IMR-90 (cell line): ENCODE measurements at regions not wholly inside any gene's neighbourhood (a gene's known extent, or its start where the extent isn't known, plus 50 kb on each side); places are given as distances from the start of the nearest gene placed in this dataset.

ENCODE experiments used
- ATAC-seq: fragments of 200-7000 bp; cut with Tn5 transposase; 2 replicates; pipeline ENCODE4 v1.9.1; 2020; ENCODE audit warnings: low read depth, mild to moderate bottlenecking, moderate library complexity
- BruUV-seq: library from RNA; stranded (reverse); fragments of 400-500 nt; replicated peaks from 2 replicates; lab custom pipeline; 2021; lab: Mats Ljungman, UMichigan
- CTCF ChIA-PET: fragments of 300-600 bp; formaldehyde crosslinking; extraction: SDS; loops from one replicate; lab custom pipeline; 2021; ENCODE audit warnings: antibody characterized with exemption; lab: Yijun Ruan, JAX
- POLR2A ChIA-PET: fragments of 300-600 bp; sonication (Branson Sonifier 250); formaldehyde crosslinking; loops from one replicate; lab custom pipeline; 2022; ENCODE audit warnings: antibody characterized with exemption; ENCODE audit not compliant: unreplicated experiment; lab: Charles Lee
- DNase-seq: peaks from one replicate; pipeline ENCODE4 v3.0.0; 2013
- H2AFZ ChIP-seq: replicated peaks from 2 replicates; pipeline ENCODE3; 2013; ENCODE audit warnings: low read length, mild to moderate bottlenecking; ENCODE audit not compliant: poor library complexity
- H2AK5ac ChIP-seq: 2 replicates; pipeline ENCODE4 v1.6.1; 2013; ENCODE audit warnings: low read depth, low read length, inconsistent platforms
- H2AK9ac ChIP-seq: replicated peaks from 2 replicates; pipeline ENCODE3; 2013; ENCODE audit warnings: mild to moderate bottlenecking, low read depth, low read length, moderate library complexity; ENCODE audit not compliant: poor library complexity
- H2BK120ac ChIP-seq: 2 replicates; pipeline ENCODE4 v1.6.1; 2013; ENCODE audit warnings: low read depth, low read length, inconsistent platforms
- H2BK15ac ChIP-seq: 3 replicates; pipeline ENCODE4 v1.6.1; 2013; ENCODE audit warnings: low read depth, low read length, inconsistent platforms
- H2BK20ac ChIP-seq: 2 replicates; pipeline ENCODE4 v1.6.1; 2013; ENCODE audit warnings: low read depth, mild to moderate bottlenecking, inconsistent platforms, low read length, moderate library complexity
- H2BK5ac ChIP-seq: 2 replicates; pipeline ENCODE4 v1.6.1; 2013; ENCODE audit warnings: mild to moderate bottlenecking, low read depth, low read length, inconsistent platforms; ENCODE audit not compliant: poor library complexity, severe bottlenecking
- H3K14ac ChIP-seq: replicated peaks from 2 replicates; pipeline ENCODE4 v1.6.1; 2013; ENCODE audit warnings: low read depth, low read length, inconsistent platforms
- H3K18ac ChIP-seq: 2 replicates; pipeline ENCODE4 v1.6.1; 2013; ENCODE audit warnings: low read depth, low read length, control low read depth
- H3K23ac ChIP-seq: 2 replicates; pipeline ENCODE4 v1.6.1; 2013; ENCODE audit warnings: low read depth, low read length, inconsistent platforms
- H3K27ac ChIP-seq: 2 replicates; pipeline ENCODE4 v1.5.1; 2013; ENCODE audit warnings: mild to moderate bottlenecking, control low read depth, low read length; ENCODE audit not compliant: insufficient read depth
- H3K27me3 ChIP-seq: 2 replicates; pipeline ENCODE4 v1.6.1; 2013; ENCODE audit warnings: low read length; ENCODE audit not compliant: control insufficient read depth, insufficient read depth
- H3K36me3 ChIP-seq: 2 replicates; pipeline ENCODE4 v1.6.1; 2013; ENCODE audit warnings: low read length, mixed read lengths; ENCODE audit not compliant: control insufficient read depth, insufficient read depth
- H3K4ac ChIP-seq: 2 replicates; pipeline ENCODE4 v1.6.1; 2013; ENCODE audit warnings: low read depth, low read length, inconsistent platforms
- H3K4me1 ChIP-seq: 2 replicates; pipeline ENCODE4 v1.6.1; 2013; ENCODE audit warnings: low read length, mixed read lengths; ENCODE audit not compliant: control insufficient read depth, insufficient read depth
- H3K4me2 ChIP-seq: 2 replicates; pipeline ENCODE4 v1.6.1; 2013; ENCODE audit warnings: low read depth, mild to moderate bottlenecking, control low read depth, low read length, moderate library complexity
- H3K4me3 ChIP-seq: 2 replicates; pipeline ENCODE4 v1.5.1; 2013; ENCODE audit warnings: low read depth, mild to moderate bottlenecking, control low read depth, low read length, moderate library complexity; ENCODE audit not compliant: insufficient read depth
- H3K56ac ChIP-seq: 2 replicates; pipeline ENCODE4 v1.6.1; 2013; ENCODE audit warnings: low read length, inconsistent platforms; ENCODE audit not compliant: insufficient read depth; ENCODE audit errors: extremely low read depth
- H3K79me1 ChIP-seq, 2 experiments: 2 replicates each; pipeline ENCODE4 v1.6.1; 2013; ENCODE audit warnings: low read length in 2 of 2, inconsistent platforms in 1 of 2, low read depth in 1 of 2
- H3K9ac ChIP-seq: 2 replicates; pipeline ENCODE4 v1.6.1; 2013; ENCODE audit warnings: low read depth, low read length, control low read depth
- H3K9me1 ChIP-seq: 2 replicates; pipeline ENCODE4 v1.6.1; 2013; ENCODE audit warnings: low read length, inconsistent platforms; ENCODE audit not compliant: insufficient read depth
- H3K9me3 ChIP-seq: 2 replicates; pipeline ENCODE4 v1.6.1; 2013; ENCODE audit warnings: low read length; ENCODE audit not compliant: control insufficient read depth, insufficient read depth
- H4K20me1 ChIP-seq: 2 replicates; pipeline ENCODE4 v1.6.1; 2013; ENCODE audit warnings: low read length, inconsistent platforms; ENCODE audit not compliant: insufficient read depth
- H4K5ac ChIP-seq: 2 replicates; pipeline ENCODE4 v1.6.1; 2013; ENCODE audit warnings: mild to moderate bottlenecking, low read depth, low read length, control low read depth
- H4K8ac ChIP-seq, 2 experiments: 2 replicates each; pipeline ENCODE4 v1.6.1; 2013; ENCODE audit warnings: low read depth in 2 of 2, low read length in 2 of 2, control low read depth in 1 of 2, inconsistent platforms in 1 of 2
- H4K91ac ChIP-seq: 2 replicates; pipeline ENCODE4 v1.6.1; 2013; ENCODE audit warnings: low read depth, low read length, inconsistent platforms; ENCODE audit not compliant: insufficient read depth
- CEBPB ChIP-seq: IDR thresholded peaks from 2 replicates; pipeline ENCODE4 v1.6.1; 2012; ENCODE audit warnings: low read depth, low read length, improper control_type of control experiment
- MAFK ChIP-seq: IDR thresholded peaks from 2 replicates; pipeline ENCODE4 v1.6.1; 2012; ENCODE audit warnings: low read depth, low read length, improper control_type of control experiment
- RAD21 ChIP-seq: IDR thresholded peaks from 2 replicates; pipeline ENCODE4 v1.6.1; 2012; ENCODE audit warnings: low read length, improper control_type of control experiment
- SMC3 ChIP-seq: fragments of 150-350 bp; IDR thresholded peaks from 2 replicates; pipeline ENCODE4 v1.6.1; 2016; ENCODE audit warnings: low read depth, mild to moderate bottlenecking, antibody characterized with exemption, low read length, moderate library complexity
- WGBS, 2 experiments: methylation state at CpG; one replicate each; pipeline versions ENCODE4 v1.1.5 to v1.1.7; 2013; ENCODE audit warnings: missing lambda C conversion rate in 2 of 2; ENCODE audit not compliant: insufficient read length in 1 of 2; ENCODE audit errors: extremely low coverage in 2 of 2; 5-methylcytosine and 5-hydroxymethylcytosine counted together
- dilution Hi-C: fragments of 300-500 bp; cut with HindIII; formaldehyde crosslinking; loops from one replicate; pipeline ENCODE4 v1.14.3; 2018; ENCODE audit warnings: low sequenced_read_pairs; ENCODE audit not compliant: unreplicated experiment
- in situ Hi-C: fragments of 300-500 bp; cut with MboI; formaldehyde crosslinking; loops from 3 replicates; pipeline ENCODE4 v1.14.3; 2019; ENCODE audit warnings: low sequenced_read_pairs, inconsistent platforms, mixed read lengths
- intact Hi-C: fragments of 100-400 bp; cut with micrococcal nuclease; formaldehyde crosslinking; loops from 2 replicates; pipeline ENCODE4 v1.10.0; 2022
- TF ChIP-seq, protein P1 (sequence below): conservative IDR thresholded peaks from 2 replicates; pipeline ENCODE4 v1.5.1; 2012; ENCODE audit warnings: mild to moderate bottlenecking, low read depth, low read length, improper control_type of control experiment

- no peak overlapping the region for H3K9ac ChIP-seq
- in situ Hi-C loops, result no loop called here
Measured at GRCh38 chr5:143685246-143685815, 126.6 kb upstream of the HMHB1 start.

More at GRCh38 chr5:143685246-143685815, 126.6 kb upstream of the HMHB1 start:
- Histone ChIP-seq H2BK5ac (no peak overlapping the region), H3K79me1 (no peaks in the 10 kb centered on the region), H2AK5ac (no peak overlapping the region), H3K14ac (no peak overlapping the region), H3K36me3 (no peaks in the 10 kb centered on the region), H3K4me2 (no peak overlapping the region), H2BK120ac (no peak overlapping the region), H3K4ac (no peak overlapping the region), H3K4me3 (no peak overlapping the region), H3K56ac (no peak overlapping the region), H4K8ac (no peak overlapping the region), H2BK20ac (no peak overlapping the region), H3K18ac (no peak overlapping the region), H2AFZ (no peak overlapping the region), H4K5ac (no peak overlapping the region), H3K27ac (no peak overlapping the region), H3K27me3 (no peaks in the 10 kb centered on the region), H4K20me1 (no peaks in the 10 kb centered on the region), H2BK15ac (no peak overlapping the region; the same call in 2 of the 3 replicates), H4K91ac (no peak overlapping the region), H3K9me1 (no peaks in the 10 kb centered on the region), H3K23ac (no peak overlapping the region), H2AK9ac (no peak overlapping the region), H3K9me3 (no peaks in the 10 kb centered on the region), H3K4me1 (peaks cover 8% of the 10 kb centered on the region)
- ATAC-seq, result no peak
- dilution Hi-C loops (no loop called here), intact Hi-C loops (loop anchor here (1.0 kb wide), 1 partner anchor 281 kb away; no protein-coding TSS in a partner anchor)
- peak; percentile 30 for DNase-seq
- peak; percentile 49; the same call in 1 of the 2 replicates for TF ChIP-seq SMC3
- TF ChIP-seq CEBPB, result no peak
- TF ChIP-seq, protein P1, sequence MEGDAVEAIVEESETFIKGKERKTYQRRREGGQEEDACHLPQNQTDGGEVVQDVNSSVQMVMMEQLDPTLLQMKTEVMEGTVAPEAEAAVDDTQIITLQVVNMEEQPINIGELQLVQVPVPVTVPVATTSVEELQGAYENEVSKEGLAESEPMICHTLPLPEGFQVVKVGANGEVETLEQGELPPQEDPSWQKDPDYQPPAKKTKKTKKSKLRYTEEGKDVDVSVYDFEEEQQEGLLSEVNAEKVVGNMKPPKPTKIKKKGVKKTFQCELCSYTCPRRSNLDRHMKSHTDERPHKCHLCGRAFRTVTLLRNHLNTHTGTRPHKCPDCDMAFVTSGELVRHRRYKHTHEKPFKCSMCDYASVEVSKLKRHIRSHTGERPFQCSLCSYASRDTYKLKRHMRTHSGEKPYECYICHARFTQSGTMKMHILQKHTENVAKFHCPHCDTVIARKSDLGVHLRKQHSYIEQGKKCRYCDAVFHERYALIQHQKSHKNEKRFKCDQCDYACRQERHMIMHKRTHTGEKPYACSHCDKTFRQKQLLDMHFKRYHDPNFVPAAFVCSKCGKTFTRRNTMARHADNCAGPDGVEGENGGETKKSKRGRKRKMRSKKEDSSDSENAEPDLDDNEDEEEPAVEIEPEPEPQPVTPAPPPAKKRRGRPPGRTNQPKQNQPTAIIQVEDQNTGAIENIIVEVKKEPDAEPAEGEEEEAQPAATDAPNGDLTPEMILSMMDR, result peak; percentile 53
- no peak for TF ChIP-seq MAFK
- TF ChIP-seq RAD21, result peak; percentile 58
- ChIA-PET CTCF (interaction anchor here (1.0 kb wide), 1 partner anchor 579 kb away, joined by 3 read pairs; no protein-coding TSS in a partner anchor), POLR2A (no interaction called here)
- BruUV-seq, result no TSS peak
- no CpG with 5 or more reads among the region's 2 CpGs for WGBS, 2 experiments
